ENCODE measurements at regions not wholly inside any gene's neighbourhood (a gene's known extent, or its start where the extent isn't known, plus 50 kb on each side); places are given as distances from the start of the nearest gene placed in this dataset.

DNA sequence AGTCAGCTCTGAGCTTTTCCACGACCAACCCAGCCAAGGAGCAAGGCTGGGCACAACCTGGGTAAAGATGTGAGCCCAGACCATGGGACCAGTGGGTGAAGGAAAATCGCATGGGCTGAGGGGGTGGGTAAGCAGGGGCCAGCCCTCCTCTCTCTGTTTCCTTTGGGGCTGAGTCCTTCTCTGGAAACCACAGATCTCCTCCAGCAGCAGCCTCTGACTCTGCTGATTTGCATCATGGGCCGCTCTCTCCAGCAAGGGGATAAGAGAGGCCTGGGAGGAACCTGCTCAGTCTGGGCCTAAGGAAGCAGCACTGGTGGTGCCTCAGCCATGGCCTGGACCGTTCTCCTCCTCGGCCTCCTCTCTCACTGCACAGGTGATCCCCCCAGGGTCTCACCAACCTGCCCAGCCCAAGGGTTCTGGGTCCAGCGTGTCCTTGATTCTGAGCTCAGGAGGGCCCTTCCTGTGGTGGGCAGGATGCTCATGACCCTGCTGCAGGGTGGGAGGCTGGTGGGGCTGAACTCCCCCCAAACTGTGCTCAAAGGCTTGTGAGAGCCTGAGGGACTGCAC lies 67.8 kb downstream of the GGTLC2 start:
- no peak overlapping the region for H3K4me3 ChIP-seq (ENCODE audit: low read depth, low read length)
- DNase-seq (ENCODE audit: low read depth), result no peak
- no peak for TF ChIP-seq CTCF (conservative IDR thresholded peaks at IDR 0.05; ENCODE audit: low read depth, low read length)

DNA sequence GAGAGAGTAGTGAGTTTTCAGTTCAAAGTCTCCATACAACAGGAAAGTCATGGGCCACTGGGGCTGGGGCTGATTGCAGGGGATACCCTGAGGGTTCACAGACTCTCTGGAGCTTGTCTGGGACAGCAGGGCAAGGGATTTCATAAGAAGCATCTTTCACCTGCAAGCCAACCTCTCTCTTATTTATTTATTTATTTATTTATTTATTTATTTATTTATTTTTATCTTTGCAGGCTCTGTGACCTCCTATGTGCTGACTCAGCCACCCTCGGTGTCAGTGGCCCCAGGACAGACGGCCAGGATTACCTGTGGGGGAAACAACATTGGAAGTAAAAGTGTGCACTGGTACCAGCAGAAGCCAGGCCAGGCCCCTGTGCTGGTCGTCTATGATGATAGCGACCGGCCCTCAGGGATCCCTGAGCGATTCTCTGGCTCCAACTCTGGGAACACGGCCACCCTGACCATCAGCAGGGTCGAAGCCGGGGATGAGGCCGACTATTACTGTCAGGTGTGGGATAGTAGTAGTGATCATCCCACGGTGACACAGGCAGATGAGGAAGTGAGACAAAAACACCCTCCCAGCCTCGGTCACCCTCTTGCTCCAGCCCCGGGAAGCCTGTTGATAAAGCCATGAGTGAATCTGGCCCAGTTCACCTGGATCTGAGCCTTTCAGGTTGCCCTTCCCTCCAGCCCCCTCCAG lies 68.4 kb downstream of the GGTLC2 start:
- TF ChIP-seq CTCF (conservative IDR thresholded peaks at IDR 0.05; ENCODE audit: low read depth, low read length), result no peak
- no peak for DNase-seq (ENCODE audit: low read depth)
- no peak overlapping the region for H3K4me3 ChIP-seq (ENCODE audit: low read depth, low read length)

- H3K4me3 ChIP-seq (ENCODE audit: low read depth, low read length), result no peak overlapping the region
- DNase-seq (ENCODE audit: low read depth), result no peak
- no peak for TF ChIP-seq CTCF (conservative IDR thresholded peaks at IDR 0.05; ENCODE audit: low read depth, low read length)
Observed at GRCh38 chr22:22713416-22713815, 69.0 kb downstream of the GGTLC2 start.

DNA sequence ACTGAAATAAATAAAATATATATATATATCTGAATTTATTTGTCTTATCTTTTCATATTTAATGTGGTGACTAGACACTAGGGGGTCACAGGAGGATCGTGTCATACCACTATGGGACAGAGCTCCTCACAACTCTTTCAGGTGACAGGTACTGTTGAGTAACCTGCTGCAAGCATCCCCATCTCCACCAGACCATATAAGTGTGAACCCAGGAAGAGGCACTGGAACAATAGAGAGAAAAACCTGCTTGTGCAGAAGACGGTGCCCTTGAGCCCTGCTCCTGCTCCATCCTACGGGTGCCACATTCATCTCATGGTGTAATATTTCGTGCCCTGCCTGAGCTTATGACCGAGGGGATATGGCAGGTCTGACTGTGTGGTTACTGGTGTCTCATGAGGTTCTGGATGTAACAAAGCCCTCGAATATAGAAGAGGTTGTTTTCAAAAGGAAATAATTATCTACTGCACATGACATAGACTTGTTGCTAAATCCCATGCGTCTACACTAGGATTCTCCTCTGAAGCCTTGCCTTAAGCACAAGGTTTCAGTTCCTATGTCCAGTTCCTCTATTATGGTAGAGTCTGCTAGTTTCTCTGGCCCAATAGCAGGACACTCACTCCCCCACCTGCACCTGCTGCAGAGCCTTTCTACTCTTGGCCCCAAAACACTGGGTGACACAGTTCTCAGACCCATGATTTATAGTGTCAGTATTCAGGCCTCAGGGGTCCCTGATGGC lies 70.4 kb downstream of the GGTLC2 start:
- TF ChIP-seq CTCF (conservative IDR thresholded peaks at IDR 0.05; ENCODE audit: low read depth, low read length), result no peak
- no peak overlapping the region for H3K4me3 ChIP-seq (ENCODE audit: low read depth, low read length)
- no peak for DNase-seq (ENCODE audit: low read depth)

GRCh38 chr22:22716136-22716665 lies 71.8 kb downstream of the GGTLC2 start:
- no peak overlapping the region for H3K4me3 ChIP-seq (ENCODE audit: low read depth, low read length)
- no peak for DNase-seq (ENCODE audit: low read depth)
- TF ChIP-seq CTCF (conservative IDR thresholded peaks at IDR 0.05; ENCODE audit: low read depth, low read length), result no peak

- no peak overlapping the region for H3K4me3 ChIP-seq (ENCODE audit: low read depth, low read length)
- no peak for TF ChIP-seq CTCF (conservative IDR thresholded peaks at IDR 0.05; ENCODE audit: low read depth, low read length)
- no peak for DNase-seq (ENCODE audit: low read depth)
Observed at GRCh38 chr22:22717664-22718063, 73.2 kb downstream of the GGTLC2 start.
